ENCODE measurements at regions not wholly inside any gene's neighbourhood (a gene's known extent, or its start where the extent isn't known, plus 50 kb on each side); places are given as distances from the start of the nearest gene placed in this dataset.

DNA sequence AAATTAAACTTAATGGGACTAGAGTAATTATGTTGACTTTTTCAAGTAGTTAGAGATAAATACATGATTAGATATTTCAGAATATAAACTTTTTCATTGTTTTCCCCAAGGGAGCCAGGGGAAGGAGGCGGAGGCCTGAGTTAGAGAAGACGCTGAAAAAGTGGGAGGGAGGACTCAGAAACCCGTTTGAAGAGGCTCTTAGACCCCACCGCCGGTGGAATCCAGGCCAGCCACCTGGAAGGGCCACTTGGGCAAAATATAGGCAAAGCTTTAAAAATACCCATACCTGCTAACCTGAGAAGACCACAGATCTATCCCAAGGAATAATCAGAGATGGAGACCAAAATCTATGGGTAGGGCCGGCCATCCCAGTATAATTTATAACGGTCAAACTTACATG lies 242.6 kb downstream of the PTPRU start:
- TF ChIP-seq SUZ12 (IDR thresholded peaks at IDR 0.05) = no peak
- TF ChIP-seq ARNT (IDR thresholded peaks at IDR 0.05) = no peak
